T47D (cell line): ENCODE measurements at regions not wholly inside any gene's neighbourhood (a gene's known extent, or its start where the extent isn't known, plus 50 kb on each side); places are given as distances from the start of the nearest gene placed in this dataset.

Experiments
- DNase-seq, 2 experiments: peaks; one replicate each; pipeline versions ENCODE4 v3.0.0 to v3.0.0-alpha.2; 2011 to 2012; ENCODE audit warnings: low read depth in 1 of 2, low spot score in 1 of 2
- JUND ChIP-seq: IDR thresholded peaks from 2 replicates; pipeline ENCODE4 v1.6.1; 2012; ENCODE audit warnings: low read depth
- in situ Hi-C: cut with HindIII; loops from 2 replicates; pipeline ENCODE4 v1.10.0; 2016; ENCODE audit warnings: low sequenced_read_pairs, low pct_unique_long_range_greater_than_20kb

DNA sequence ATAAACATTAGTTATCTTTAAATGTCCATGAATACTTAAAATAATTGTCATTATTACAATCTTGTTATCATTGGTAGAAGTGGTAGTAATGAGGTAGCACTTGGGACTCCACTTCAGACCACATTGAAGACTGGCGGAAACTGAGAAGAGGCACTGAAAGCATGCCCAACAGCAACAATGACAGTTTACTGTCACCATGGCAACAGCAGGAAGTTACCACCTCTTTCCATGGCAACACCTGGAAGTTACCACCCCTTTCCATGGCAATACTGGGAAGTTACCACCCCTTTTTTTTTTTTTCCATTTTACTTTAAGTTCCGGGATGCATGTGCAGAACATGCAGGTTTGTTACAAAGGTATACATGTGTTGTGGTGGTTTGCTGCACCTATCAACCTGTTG, 494.9 kb upstream of the RBFOX1 start:
- no peak for DNase-seq
- in situ Hi-C loops, result no loop called here
- TF ChIP-seq JUND, result no peak

DNA sequence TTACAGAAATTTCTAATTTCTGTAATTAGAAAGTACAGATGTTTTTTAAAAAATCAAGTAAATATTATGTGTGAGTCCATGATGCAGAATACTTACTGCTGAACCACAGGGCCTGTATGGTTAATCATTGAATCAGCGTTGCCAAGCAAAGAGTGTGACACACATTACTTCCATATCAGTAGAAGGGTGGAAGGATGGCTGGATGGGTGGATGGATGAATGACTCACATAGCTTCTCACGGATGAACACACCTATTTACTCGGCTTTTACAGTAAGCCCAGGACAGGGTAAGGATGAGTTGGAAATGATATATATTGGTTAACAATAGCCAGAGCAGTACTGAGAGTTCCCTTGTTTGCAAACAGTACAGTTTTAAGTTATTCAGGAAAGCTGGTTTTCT, 495.9 kb upstream of the RBFOX1 start:
- DNase-seq, result no peak

DNA sequence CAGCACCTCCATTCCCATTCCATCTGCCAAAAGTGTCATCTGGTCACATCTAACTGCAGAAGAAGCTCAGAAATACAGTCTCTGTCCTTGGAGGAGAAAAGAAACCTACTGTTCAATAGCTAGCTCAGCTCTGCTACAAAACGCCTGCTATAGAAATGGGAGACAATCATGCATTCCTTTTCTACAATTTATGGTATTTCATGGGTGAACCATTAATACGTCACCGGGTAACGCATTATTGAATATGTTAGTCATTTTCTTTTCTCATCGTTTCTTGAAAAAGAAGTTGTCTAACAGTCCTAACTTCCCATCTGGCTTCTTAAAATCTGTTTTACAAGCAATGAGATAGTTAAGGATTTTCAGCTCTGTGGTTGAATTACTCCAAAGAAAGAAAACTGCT, 496.7 kb upstream of the RBFOX1 start:
- in situ Hi-C loops, result no loop called here
- no peak for TF ChIP-seq JUND
- DNase-seq, result no peak

More for the DNA sequence above, 495.9 kb upstream of the RBFOX1 start:
- no peak for TF ChIP-seq JUND
- in situ Hi-C loops, result no loop called here

DNA sequence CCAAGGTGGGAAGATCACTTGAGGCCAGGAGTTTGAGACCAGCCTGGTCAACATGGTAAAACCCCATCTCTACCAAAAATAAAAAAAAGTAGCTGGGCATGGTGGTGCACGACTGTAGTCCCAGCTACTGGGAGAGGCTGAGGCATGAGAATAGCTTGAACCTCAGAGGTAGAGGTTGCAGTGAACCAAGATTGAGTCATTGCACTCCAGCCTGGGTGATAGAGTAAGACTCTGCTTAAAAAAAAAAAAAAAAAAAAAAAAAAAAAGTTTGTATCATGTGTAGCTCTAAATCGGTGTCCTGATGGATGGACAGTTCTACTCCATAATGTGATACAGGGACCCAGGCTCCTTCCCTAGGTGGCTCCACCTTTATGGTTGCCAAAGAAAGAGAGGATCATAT, 497.1 kb upstream of the RBFOX1 start:
- in situ Hi-C loops, result no loop called here
- no peak for DNase-seq
- TF ChIP-seq JUND, result no peak

DNA sequence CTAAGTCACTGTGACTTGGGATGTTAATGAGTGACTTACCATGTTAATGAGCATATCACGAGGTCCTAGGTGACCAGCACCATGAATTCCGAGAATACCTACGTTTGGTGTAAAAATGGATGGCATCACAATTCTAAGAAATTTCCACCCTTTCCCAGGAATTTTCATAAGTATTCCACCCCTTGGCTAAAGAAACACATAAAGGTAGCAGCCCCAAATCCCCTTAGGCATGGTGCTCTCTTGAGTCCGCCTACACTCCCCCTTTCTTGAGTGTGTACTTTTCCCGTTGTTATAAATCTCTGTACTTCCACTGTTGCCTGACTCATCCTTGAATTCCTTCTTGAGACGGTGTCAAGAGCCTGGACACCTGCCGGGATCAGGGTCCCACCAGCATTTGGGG, 504.0 kb upstream of the RBFOX1 start:
- in situ Hi-C loops, result no loop called here
- no peak for DNase-seq

DNA sequence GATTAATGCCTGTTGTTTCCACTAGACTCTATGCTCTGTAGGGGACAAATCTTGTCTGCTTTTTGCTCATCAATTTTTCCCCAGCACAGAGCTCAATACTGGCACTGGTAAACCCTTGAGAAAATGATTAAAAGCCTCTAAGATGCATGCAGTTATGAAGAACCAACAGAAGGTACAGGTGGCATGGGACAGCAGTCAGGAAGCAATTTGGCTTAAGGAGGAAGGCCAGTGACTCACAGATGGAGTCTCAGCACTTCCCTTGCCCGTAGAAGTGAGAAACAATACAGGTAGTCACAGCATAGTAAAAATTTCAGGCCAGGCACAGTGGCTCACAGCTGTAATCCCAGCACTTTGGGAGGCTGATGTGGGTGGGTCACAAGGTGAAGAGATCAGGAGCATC, 504.7 kb upstream of the RBFOX1 start:
- in situ Hi-C loops, result no loop called here
- DNase-seq, result no peak
- no peak for TF ChIP-seq JUND

More for the DNA sequence above, 504.0 kb upstream of the RBFOX1 start:
- no peak for TF ChIP-seq JUND

DNA sequence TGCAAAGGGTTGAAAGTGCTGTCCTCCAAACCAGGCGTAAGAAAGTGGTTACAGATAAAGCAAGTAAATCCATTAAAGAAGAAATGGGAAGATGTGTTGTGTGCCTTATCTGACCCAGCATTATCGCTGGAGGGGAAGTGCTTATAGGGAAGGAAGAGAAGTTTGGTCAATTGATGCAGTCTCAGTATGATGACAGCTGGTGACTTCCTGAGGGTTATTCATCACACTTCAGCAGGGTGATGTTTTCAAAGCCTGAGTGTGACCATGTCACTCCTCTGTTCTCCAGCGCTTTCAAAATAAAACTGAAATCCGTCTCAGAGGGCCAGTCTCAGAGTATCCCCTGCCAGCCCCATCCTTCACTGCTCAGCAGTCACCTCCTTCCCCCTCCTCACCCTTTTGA, 505.4 kb upstream of the RBFOX1 start:
- in situ Hi-C loops, result no loop called here
- TF ChIP-seq JUND, result no peak
- DNase-seq, result no peak

DNA sequence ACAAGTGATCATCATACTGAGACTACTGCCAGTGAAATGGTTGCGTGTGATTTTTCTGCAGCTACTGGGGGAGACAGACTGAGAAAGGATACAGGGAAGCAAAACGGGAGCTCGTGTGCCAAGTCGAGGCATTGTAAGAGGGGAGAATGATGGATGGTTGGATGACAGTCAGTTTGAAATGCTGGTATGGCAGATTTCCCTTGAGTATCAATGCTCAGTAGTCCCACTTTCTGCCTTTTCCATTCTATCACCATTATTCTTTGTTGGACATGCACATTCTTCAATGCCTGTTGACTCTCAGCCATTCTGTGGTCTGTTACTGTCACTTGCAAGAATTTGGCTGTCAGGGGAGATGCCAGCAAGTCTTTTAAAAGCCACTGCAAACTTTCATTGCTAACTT, 510.6 kb upstream of the RBFOX1 start:
- TF ChIP-seq JUND, result no peak
- in situ Hi-C loops, result no loop called here
- DNase-seq, result no peak

DNA sequence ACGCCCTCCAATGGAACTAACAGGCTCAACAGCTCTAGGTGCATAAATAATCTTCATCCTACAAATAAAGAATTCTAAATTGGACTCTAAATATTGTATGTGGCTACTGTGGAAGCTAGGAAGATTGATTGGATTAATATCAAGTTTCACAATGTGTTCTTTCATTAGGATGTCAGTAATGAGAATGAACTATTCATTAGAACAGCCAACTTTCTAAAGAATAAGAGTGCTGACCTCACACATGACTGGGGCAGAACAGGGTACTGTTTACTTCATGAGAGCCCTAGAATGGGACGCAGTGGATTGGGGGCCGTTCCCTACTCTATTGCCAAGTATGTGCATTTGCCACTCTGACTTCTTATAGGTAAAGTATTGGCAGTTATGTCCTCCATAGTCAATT, 528.2 kb upstream of the RBFOX1 start:
- TF ChIP-seq JUND, result no peak
- no peak for DNase-seq
- in situ Hi-C loops, result no loop called here

DNA sequence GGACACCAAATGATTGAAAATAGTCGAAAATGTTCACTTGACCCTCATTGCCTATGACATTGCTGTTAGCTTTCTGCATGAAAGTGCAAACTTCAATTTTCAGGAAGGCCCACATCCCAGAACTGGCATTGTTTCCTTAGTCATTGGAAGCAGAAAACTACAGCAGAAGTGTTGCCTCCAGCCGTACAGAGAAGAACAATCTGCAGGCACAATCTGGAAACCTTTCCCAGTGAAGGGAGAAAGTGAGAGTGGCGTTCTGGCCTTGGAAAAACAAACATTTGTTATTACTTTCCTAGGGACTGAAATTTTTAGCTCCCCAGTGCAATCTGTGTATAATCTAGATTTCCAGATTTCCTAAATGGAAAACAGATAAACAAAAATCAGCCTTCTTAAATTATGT, 529.5 kb upstream of the RBFOX1 start:
- in situ Hi-C loops, result no loop called here
- DNase-seq, result no peak
- TF ChIP-seq JUND, result no peak

DNA sequence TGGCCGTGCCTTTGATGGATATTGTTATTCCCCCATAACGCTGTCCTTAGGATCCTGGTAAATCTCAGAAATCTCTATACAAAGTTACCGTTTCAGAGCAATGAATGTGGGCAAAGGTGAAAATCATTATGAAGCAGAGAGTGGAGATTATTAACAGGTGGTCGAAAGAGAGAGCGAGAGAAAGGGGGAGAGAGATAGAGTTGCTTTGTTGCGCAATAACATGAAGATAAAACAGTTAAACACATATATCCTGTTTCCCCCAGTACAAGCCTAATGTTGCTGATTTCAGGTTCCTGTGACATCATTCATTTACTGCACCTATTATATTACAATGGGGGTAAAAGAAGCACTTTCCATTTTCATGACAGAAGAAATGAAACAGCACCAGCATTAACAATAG, 535.4 kb upstream of the RBFOX1 start:
- in situ Hi-C loops, result no loop called here
- TF ChIP-seq JUND, result no peak
- DNase-seq, result no peak

DNA sequence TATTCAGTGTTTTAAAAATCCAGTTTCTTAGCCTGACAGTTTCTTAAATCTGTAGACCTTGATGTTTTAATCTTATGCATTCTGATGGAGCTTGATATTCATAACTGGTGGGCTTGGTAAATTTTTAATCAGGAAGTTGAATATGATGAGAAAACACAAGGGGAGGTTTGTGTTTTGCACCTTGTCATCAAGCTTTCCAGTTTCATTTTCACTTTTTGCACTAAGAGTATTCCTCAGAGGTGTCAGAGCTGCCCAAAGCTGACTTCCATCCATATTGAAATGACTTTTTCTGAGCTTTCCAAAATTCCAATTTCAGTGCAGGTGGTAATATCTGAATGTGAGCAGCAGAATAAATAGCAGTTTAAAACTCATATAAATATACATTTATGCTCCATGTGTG, 555.0 kb upstream of the RBFOX1 start:
- in situ Hi-C loops, result no loop called here
- DNase-seq, result no peak
- no peak for TF ChIP-seq JUND

DNA sequence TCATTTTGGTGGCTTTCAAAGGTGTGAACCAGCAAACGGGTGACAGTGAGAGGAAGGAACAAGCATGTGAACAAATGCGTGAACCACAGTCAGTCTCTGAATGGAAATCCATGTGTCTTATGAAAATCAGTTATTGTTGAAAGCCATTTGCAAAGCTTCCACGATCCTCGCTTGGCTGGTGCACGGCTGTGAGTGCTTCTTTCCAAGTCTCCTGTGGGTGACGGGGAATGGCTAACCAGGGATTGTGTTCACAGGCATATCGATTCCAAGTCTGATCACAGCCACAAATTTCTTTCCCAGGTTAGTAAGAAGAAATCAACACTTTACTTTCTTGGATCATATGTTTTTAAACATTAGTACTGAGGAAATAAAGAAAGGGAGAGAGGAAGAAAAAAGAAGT, 556.9 kb upstream of the RBFOX1 start:
- in situ Hi-C loops, result no loop called here
- DNase-seq, result no peak
- TF ChIP-seq JUND, result no peak

DNA sequence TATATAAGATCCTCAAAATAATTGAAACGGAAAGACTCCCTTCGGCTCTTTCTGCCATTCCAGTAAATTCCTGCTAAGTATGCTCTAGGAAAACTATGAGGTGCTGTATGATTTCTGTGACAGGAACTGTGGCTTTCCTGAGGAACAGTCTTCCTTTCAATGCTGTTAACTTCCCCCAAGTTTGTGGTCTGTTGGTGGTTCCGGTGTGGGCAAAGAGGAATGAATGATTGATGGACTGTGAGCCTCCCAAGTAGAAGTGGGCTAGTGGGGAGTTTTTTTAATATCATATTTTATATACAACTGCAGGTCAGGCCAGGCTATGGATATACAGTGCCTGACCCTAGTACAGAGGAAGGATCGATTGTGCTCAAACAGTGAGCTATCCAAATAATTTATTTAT, 560.7 kb upstream of the RBFOX1 start:
- no peak for TF ChIP-seq JUND
- DNase-seq, result no peak
- in situ Hi-C loops, result no loop called here

DNA sequence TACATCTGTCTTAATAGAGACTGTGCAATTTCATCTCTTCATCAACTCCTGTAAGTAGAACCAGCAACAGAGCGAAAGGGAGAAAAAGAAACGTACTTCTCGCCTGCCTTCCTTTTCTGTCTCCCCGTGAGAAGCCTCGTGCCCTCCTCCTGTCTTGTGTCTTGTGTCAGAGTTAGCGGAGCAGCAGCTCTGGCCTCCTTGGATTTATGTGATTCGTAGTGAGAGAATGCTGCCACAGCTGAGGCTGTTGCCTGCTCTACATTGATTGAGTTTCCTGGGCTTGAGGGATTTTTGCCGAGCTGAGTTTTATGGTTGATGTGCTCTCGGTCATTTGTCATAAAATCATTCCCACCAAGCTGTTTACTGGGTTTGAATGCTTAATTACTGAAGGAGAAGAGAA, 579.1 kb upstream of the RBFOX1 start:
- no peak for DNase-seq
- TF ChIP-seq JUND, result no peak
- in situ Hi-C loops, result no loop called here
